LNCaP clone FGC (cell line): ENCODE measurements at regions not wholly inside any gene's neighbourhood (a gene's known extent, or its start where the extent isn't known, plus 50 kb on each side); places are given as distances from the start of the nearest gene placed in this dataset.

ENCODE experiments used
- DNase-seq: peaks from one replicate; pipeline ENCODE4 v3.0.0-alpha.2; 2011; ENCODE audit warnings: low read depth
- H3K4me3 ChIP-seq: 2 replicates; pipeline ENCODE4 v1.5.1; 2011; ENCODE audit warnings: mild to moderate bottlenecking, low read depth, low read length, control low read depth
- CTCF ChIP-seq: IDR thresholded peaks from 2 replicates; pipeline ENCODE4 v1.5.1; 2012; ENCODE audit warnings: mild to moderate bottlenecking; ENCODE audit not compliant: control insufficient read depth, insufficient read depth; ENCODE audit errors: extremely low read depth

- no peak for DNase-seq
- TF ChIP-seq CTCF, result no peak
- H3K4me3 ChIP-seq, result no peak overlapping the region
Measured at GRCh38 chr7:130937016-130937415, 203.0 kb upstream of the KLF14 start.

- DNase-seq, result no peak
- no peak for TF ChIP-seq CTCF
- no peak overlapping the region for H3K4me3 ChIP-seq
Measured at GRCh38 chr7:130937830-130938229, 203.8 kb upstream of the KLF14 start.

GRCh38 chr7:130938661-130939060, 204.7 kb upstream of the KLF14 start:
- DNase-seq, result no peak
- TF ChIP-seq CTCF, result no peak
- no peak overlapping the region for H3K4me3 ChIP-seq

GRCh38 chr7:130939321-130940095, 205.5 kb upstream of the KLF14 start:
- no peak for DNase-seq
- no peak for TF ChIP-seq CTCF
- H3K4me3 ChIP-seq, result no peak overlapping the region

- DNase-seq, result no peak
- H3K4me3 ChIP-seq, result no peak overlapping the region
- no peak for TF ChIP-seq CTCF
Measured at GRCh38 chr7:130940326-130940725, 206.3 kb upstream of the KLF14 start.

- DNase-seq, result no peak
- TF ChIP-seq CTCF, result no peak
- H3K4me3 ChIP-seq, result peak overlapping the region; percentile 58
Measured at GRCh38 chr7:130940907-130941306, 206.9 kb upstream of the KLF14 start.
